Testis (tissue), 2 donors: ENCODE measurements at regions not wholly inside any gene's neighbourhood (a gene's known extent, or its start where the extent isn't known, plus 50 kb on each side); places are given as distances from the start of the nearest gene placed in this dataset.

ENCODE experiments used
- DNase-seq: peaks from one replicate; pipeline ENCODE4 v3.0.0-alpha.2; 2019
- H3K27ac ChIP-seq, 2 donors: fragments of 200-600 bp; sonication (generic); one replicate each; pipeline ENCODE4 v1.5.1; 2019
- H3K27me3 ChIP-seq: fragments of 200-600 bp; sonication (generic); one replicate; pipeline ENCODE4 v1.5.1; 2019
- H3K36me3 ChIP-seq: fragments of 200-600 bp; sonication (generic); one replicate; pipeline ENCODE4 v1.5.1; 2017; ENCODE audit warnings: low read depth; ENCODE audit errors: missing control alignments
- H3K4me1 ChIP-seq: fragments of 200-600 bp; sonication (generic); one replicate; pipeline ENCODE4 v1.5.1; 2019
- H3K4me3 ChIP-seq, 2 donors: fragments of 200-600 bp; sonication (generic); one replicate each; pipeline ENCODE4 v1.5.1; 2017 to 2019
- H3K9me3 ChIP-seq: fragments of 200-600 bp; sonication (generic); one replicate; pipeline ENCODE4 v1.5.1; 2017
- CTCF ChIP-seq, 3 experiments: fragments of 450-650 bp in 2 of 3; fragments of 200-600 bp in 1 of 3; sonication (generic) in 1 of 3; IDR thresholded peaks; one replicate each; pipeline ENCODE4 v1.5.1; 2016 to 2019; ENCODE audit warnings: antibody characterized with exemption in 3 of 3, mild to moderate bottlenecking in 2 of 3, moderate library complexity in 1 of 3
- POLR2A ChIP-seq: fragments of 450-650 bp; IDR thresholded peaks from one replicate; pipeline ENCODE4 v1.6.1; 2017; ENCODE audit warnings: antibody characterized with exemption, mild to moderate bottlenecking, moderate library complexity
- WGBS, 2 donors: methylation state at CpG; one replicate each; pipeline ENCODE4 v1.1.5; 2018; 5-methylcytosine and 5-hydroxymethylcytosine counted together
- intact Hi-C: fragments of 100-400 bp; cut with DNase I; formaldehyde crosslinking; loops from one replicate; pipeline ENCODE4 v1.15.1; 2023; ENCODE audit warnings: low total_unique reads

- 89 to 92% methylated on average over 4 of the region's 4 CpGs for WGBS, 2 donors
- H3K4me3 ChIP-seq: no peak overlapping the region
- no peak for DNase-seq
- no peaks in the 10 kb centered on the region for H3K36me3 ChIP-seq
- no peak overlapping the region for H3K27ac ChIP-seq
- no peaks in the 10 kb centered on the region for H3K27me3 ChIP-seq
- no peaks in the 10 kb centered on the region for H3K4me1 ChIP-seq
- intact Hi-C loops: no loop called here
- H3K9me3 ChIP-seq: no peaks in the 10 kb centered on the region
- TF ChIP-seq POLR2A: no peak
- TF ChIP-seq CTCF (IDR thresholded peaks at IDR 0.05): no peak
Observed at GRCh38 chr18:68456985-68457384, 257.9 kb downstream of the TMX3 start.

DNA sequence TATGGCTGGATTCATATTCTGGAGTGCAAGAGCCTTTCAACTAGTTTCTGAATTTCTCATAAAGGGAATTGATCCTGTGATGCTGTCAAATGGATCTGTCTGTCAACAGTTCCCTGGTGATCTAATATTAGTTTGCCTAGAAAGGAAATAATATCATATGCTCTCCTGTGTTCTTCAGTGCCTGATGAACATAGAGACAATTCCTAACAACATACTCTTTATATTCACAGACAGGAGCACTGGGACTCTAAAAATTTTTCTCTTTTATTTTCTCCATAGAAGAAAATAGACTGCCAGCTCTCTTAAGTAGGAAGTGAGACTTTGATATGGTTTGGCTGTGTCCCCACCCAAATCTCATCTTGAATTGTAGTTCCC is 259.7 kb downstream of the TMX3 start:
- no peak overlapping the region for H3K4me3 ChIP-seq
- no peaks in the 10 kb centered on the region for H3K4me1 ChIP-seq
- no peaks in the 10 kb centered on the region for H3K9me3 ChIP-seq
- intact Hi-C loops: no loop called here
- TF ChIP-seq POLR2A: no peak
- TF ChIP-seq CTCF (IDR thresholded peaks at IDR 0.05): no peak
- no peak for DNase-seq
- no peak overlapping the region for H3K27ac ChIP-seq
- no peaks in the 10 kb centered on the region for H3K36me3 ChIP-seq
- H3K27me3 ChIP-seq: no peaks in the 10 kb centered on the region

- DNase-seq: no peak
- no peak overlapping the region for H3K4me3 ChIP-seq
- H3K9me3 ChIP-seq: no peaks in the 10 kb centered on the region
- H3K4me1 ChIP-seq: no peaks in the 10 kb centered on the region
- WGBS, 2 donors: 59 to 63% methylated on average over 3 of the region's 3 CpGs
- no peak overlapping the region for H3K27ac ChIP-seq
- no peaks in the 10 kb centered on the region for H3K27me3 ChIP-seq
- TF ChIP-seq CTCF (IDR thresholded peaks at IDR 0.05): no peak
- TF ChIP-seq POLR2A: no peak
- intact Hi-C loops: no loop called here
- no peaks in the 10 kb centered on the region for H3K36me3 ChIP-seq
Observed at GRCh38 chr18:68454511-68455228, 260.2 kb downstream of the TMX3 start.

DNA sequence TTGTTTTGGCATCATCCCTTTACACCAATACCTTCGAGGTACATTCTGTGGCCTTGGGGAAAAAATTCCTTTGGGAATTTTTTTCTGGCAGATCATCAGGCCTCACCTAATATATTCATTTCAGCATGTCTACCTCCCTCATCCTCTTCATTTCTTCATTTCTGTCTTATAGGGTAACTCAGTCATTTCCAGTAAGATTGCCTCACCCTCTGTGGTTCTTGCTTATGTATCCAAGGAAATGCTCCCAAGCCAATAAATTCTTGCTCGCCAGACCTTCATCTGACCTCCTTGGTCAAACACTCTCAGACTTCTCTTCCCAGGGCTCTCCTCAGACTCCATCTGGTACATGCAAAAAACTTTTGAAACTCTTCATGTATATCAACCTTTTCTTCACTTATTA is 265.6 kb downstream of the TMX3 start:
- intact Hi-C loops: no loop called here
- Histone ChIP-seq H3K36me3 (no peaks in the 10 kb centered on the region), H3K27me3 (no peaks in the 10 kb centered on the region), H3K4me3 (no peak overlapping the region), H3K27ac (no peak overlapping the region), H3K9me3 (no peaks in the 10 kb centered on the region), H3K4me1 (no peaks in the 10 kb centered on the region)
- WGBS, 2 donors: 73 to 86% methylated on average over 2 of the region's 2 CpGs
- DNase-seq: no peak
- no peak for TF ChIP-seq CTCF (IDR thresholded peaks at IDR 0.05)
- no peak for TF ChIP-seq POLR2A

GRCh38 chr18:68448736-68449135 is 266.2 kb downstream of the TMX3 start:
- H3K36me3 ChIP-seq: no peaks in the 10 kb centered on the region
- no peak overlapping the region for H3K27ac ChIP-seq
- WGBS, 2 donors: 94 to 100% methylated on average over 1 of the region's 1 CpG
- no peak for TF ChIP-seq CTCF (IDR thresholded peaks at IDR 0.05)
- no peak for TF ChIP-seq POLR2A
- H3K4me3 ChIP-seq: no peak overlapping the region
- no peak for DNase-seq
- no peaks in the 10 kb centered on the region for H3K9me3 ChIP-seq
- H3K4me1 ChIP-seq: no peaks in the 10 kb centered on the region
- no peaks in the 10 kb centered on the region for H3K27me3 ChIP-seq
- intact Hi-C loops: no loop called here
